Endothelial cell of hepatic sinusoid (primary cell): ENCODE measurements at regions not wholly inside any gene's neighbourhood (a gene's known extent, or its start where the extent isn't known, plus 50 kb on each side); places are given as distances from the start of the nearest gene placed in this dataset.

Experiments used
- in situ Hi-C: cut with HindIII; loops from 2 replicates; pipeline ENCODE4 v1.10.0; 2017; ENCODE audit warnings: low sequenced_read_pairs

GRCh38 chr2:104582471-104582870 is 271.4 kb upstream of the POU3F3 start:
- in situ Hi-C loops: no loop called here

- in situ Hi-C loops: no loop called here
These were observed 270.1 kb upstream of the POU3F3 start for GRCh38 chr2:104583811-104584210.

GRCh38 chr2:104584393-104584792 is 269.5 kb upstream of the POU3F3 start:
- in situ Hi-C loops: no loop called here

GRCh38 chr2:104595576-104595975 is 258.3 kb upstream of the POU3F3 start:
- in situ Hi-C loops: no loop called here

GRCh38 chr2:104597942-104598341 is 256.0 kb upstream of the POU3F3 start:
- in situ Hi-C loops: no loop called here

- in situ Hi-C loops: no loop called here
These were observed 255.3 kb upstream of the POU3F3 start for GRCh38 chr2:104598636-104599035.

GRCh38 chr2:104599787-104600510 is 254.0 kb upstream of the POU3F3 start:
- in situ Hi-C loops: no loop called here

- in situ Hi-C loops: no loop called here
These were observed 247.9 kb upstream of the POU3F3 start for GRCh38 chr2:104606056-104606455.

- in situ Hi-C loops: no loop called here
These were observed 237.1 kb upstream of the POU3F3 start for GRCh38 chr2:104616856-104617255.

GRCh38 chr2:104620801-104621200 is 233.1 kb upstream of the POU3F3 start:
- in situ Hi-C loops: no loop called here

GRCh38 chr2:104635608-104636007 is 218.3 kb upstream of the POU3F3 start:
- in situ Hi-C loops: no loop called here

GRCh38 chr2:104638190-104638858 is 215.6 kb upstream of the POU3F3 start:
- in situ Hi-C loops: no loop called here

- in situ Hi-C loops: no loop called here
These were observed 215.1 kb upstream of the POU3F3 start for GRCh38 chr2:104638859-104639202.

GRCh38 chr2:104641786-104642185 is 212.1 kb upstream of the POU3F3 start:
- in situ Hi-C loops: no loop called here

GRCh38 chr2:104648376-104648775 is 205.5 kb upstream of the POU3F3 start:
- in situ Hi-C loops: no loop called here

GRCh38 chr2:104649866-104650265 is 204.0 kb upstream of the POU3F3 start:
- in situ Hi-C loops: no loop called here

GRCh38 chr2:104650405-104650996 is 203.4 kb upstream of the POU3F3 start:
- in situ Hi-C loops: no loop called here

GRCh38 chr2:104654811-104655210 is 199.1 kb upstream of the POU3F3 start:
- in situ Hi-C loops: no loop called here

- in situ Hi-C loops: no loop called here
These were observed 197.2 kb upstream of the POU3F3 start for GRCh38 chr2:104656571-104657163.

GRCh38 chr2:104658144-104658835 is 195.6 kb upstream of the POU3F3 start:
- in situ Hi-C loops: no loop called here

- in situ Hi-C loops: no loop called here
These were observed 194.9 kb upstream of the POU3F3 start for GRCh38 chr2:104658904-104659591.
